HG02642 (cell line): ENCODE measurements at regions not wholly inside any gene's neighbourhood (a gene's known extent, or its start where the extent isn't known, plus 50 kb on each side); places are given as distances from the start of the nearest gene placed in this dataset.
"Not testable (repeated sequence)": the region's sequence is repeated elsewhere in the genome, so short reads cannot be mapped to it uniquely, and the experiment has no call there.

Experiments used
- ATAC-seq: cut with Tn5 transposase; IDR thresholded peaks from one replicate; pipeline ENCODE4 v1.9.1; 2021; ENCODE audit warnings: mild to moderate bottlenecking; ENCODE audit not compliant: unreplicated experiment, poor library complexity

DNA sequence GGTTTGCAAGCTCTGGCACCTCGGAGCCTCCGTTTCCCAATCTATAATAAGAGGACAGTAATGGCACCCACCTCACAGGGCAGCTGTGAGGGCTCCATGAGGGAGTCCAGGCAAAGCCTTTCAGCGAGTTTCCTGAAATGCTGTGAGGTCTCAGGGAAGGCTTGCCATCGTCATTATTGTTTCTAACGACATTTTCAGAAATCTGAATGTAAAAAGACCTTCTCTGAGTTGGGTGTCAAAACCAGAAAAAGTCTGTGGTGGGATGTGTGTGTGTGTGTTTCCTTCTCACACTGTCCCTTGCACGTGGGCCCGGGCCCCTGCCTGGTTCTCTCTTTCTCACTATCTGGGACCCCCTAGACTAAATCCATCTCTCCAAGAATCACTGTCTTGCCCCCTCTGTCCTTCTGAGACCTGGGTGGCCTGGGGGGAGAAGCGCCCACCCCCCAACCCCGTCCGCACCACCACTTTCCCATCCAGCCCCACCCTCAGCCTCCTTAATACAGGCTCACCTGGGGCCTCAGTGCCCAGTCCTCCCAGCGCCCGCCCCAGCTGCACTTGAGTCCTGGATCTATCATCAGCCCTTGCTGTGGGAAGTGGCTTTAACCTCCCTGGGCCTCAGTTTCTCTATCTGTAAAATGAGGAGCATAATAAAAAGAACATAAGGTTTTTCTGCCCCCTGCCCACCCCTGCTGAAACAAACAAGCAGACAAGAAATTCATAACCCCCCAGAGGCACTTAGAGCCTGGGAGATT is 180.3 kb downstream of the C9orf50 start:
- ATAC-seq = no peak

DNA sequence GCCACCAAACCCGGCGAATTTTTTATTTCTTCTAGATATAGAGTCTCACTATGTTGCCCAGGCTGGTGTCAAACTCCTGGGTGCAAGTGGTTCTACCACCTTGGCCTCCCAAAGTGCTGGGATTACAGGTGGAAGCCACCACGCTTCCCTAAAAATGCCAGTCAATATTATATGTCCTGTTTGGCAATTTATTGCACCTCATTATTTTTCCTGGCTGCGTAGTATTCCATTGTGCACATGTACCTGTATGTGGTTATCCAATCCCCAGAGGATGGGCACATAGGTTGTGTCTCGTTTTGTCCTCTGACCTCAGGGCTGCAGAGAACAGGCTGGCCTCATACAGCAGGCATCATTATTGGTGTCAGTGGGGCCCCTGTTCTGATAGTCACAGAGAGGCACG is 181.7 kb downstream of the C9orf50 start:
- ATAC-seq = no peak

GRCh38 chr9:129437626-129438323 is 183.1 kb downstream of the C9orf50 start:
- no peak for ATAC-seq

DNA sequence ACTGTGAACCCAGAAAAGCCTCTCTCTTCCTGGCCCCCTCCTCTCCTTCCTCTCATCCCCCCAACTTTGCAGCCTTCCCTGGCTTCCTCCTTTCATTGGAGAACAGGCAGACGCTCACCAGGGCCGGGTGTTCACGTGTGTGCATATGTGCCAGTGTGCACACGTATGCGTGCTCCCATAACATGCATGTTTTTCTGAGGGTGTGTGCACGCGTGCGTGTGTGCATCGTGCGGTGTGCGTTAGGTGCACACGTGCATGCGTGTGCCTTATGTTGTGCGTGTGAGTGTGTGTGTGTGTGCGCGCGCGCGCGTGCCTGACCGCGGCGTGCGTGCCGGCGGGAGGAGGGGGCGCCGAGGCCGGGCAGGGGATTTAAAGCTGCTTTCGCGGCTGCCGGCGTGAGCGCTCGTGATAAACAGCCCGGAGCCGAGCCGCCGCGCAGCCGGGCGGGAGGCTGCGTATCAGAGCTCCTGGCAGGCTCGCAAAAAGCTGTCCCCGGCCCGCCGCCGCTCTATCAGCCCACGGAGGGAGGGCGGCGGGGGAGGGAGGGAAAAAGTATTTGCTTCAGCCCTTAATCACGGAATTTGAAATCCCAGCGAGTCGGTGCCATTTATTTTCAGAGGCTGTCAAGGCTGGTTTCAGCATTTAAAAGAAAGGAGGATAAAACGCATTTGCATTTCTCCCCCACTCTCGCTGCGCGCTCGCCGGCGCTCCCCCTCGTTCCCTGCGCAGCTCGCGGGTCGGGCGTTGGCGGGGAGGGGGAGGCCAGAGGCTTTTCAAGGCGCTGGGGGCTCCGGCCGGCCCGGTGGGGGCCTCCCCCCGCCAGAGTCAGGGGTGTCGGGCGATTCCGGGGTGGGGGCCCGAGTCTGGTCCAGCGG is 183.9 kb downstream of the C9orf50 start:
- no peak for ATAC-seq

DNA sequence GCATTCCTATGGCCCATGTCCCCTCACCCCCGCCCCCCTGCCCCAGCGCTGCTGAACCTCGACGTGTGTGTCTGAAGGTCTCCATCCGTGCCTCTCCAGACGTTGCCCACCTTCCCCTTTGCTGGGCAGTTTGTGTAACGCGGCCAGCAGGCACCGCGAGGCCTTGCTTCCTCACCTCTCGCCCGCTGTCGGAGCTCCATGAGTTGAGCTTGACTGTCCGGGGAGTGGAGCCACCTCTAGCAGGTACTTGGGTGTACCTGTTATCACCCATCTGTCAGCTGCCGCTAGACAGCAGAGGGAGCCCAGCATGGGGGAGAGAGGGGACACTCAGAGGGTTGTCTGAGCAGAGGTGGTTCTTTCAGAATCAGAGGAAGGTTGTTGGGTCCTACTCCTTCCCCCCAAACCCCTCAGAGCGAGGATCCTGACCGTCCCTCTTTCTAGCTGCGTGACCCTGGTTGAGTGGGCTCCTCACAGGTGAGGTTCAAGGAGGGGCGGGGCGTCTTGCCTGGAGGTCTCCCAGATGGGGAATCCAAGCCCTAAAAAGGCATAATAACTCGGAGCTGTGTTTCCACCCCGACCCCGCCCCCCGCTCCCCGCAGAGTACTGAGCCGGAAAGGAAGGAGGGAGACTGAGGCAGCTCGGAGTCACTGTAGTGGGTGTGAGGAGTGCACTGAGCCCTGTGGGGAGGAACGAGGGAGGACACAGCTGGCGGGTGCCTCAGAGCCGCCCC is 184.7 kb downstream of the C9orf50 start:
- no peak for ATAC-seq

- ATAC-seq = no peak
Observed at GRCh38 chr9:129435291-129435690, 185.6 kb downstream of the C9orf50 start.

GRCh38 chr9:129434187-129434586 is 186.7 kb downstream of the C9orf50 start:
- no peak for ATAC-seq

DNA sequence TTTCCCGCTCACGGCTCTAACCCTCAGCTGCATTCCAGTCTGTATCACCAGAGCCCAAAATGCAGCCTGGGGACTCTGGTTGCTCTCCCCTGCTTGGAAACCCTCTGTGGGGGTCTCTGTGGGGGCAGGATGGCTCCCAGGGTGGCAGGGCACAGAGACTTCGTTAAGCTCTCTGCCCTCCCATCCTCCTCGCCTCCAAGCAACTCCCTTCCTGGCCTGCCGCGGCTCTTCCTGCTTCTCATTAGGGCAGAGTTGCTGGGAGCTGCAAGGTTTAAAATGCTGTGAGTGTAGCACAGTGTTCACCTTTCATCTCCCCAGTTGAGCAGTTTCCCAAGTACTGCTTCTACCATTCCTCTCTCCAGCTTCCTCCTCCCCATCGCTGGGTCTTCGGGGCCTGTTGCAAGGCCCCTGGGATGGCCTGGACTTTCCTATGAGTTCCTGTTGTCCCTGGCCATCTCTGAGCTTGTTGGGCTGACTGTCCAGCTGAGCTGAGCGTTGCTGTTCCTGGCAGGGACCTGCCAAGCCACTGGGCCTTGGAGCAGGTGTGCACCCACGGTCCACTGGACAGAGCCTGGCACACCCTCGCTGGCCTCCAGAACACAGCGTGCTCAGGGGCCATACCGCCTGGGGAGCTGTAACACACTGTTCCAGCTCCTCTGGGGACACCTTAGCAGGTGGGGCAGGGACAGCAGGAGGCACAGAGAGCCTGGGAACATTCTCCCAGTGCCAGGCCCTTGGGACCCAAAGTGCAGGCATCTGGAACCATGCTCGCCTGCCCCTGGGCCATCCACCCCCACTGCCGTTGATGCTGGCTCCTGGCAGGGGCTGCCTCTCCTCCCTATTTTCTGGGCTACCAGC is 188.4 kb downstream of the C9orf50 start:
- ATAC-seq = no peak

DNA sequence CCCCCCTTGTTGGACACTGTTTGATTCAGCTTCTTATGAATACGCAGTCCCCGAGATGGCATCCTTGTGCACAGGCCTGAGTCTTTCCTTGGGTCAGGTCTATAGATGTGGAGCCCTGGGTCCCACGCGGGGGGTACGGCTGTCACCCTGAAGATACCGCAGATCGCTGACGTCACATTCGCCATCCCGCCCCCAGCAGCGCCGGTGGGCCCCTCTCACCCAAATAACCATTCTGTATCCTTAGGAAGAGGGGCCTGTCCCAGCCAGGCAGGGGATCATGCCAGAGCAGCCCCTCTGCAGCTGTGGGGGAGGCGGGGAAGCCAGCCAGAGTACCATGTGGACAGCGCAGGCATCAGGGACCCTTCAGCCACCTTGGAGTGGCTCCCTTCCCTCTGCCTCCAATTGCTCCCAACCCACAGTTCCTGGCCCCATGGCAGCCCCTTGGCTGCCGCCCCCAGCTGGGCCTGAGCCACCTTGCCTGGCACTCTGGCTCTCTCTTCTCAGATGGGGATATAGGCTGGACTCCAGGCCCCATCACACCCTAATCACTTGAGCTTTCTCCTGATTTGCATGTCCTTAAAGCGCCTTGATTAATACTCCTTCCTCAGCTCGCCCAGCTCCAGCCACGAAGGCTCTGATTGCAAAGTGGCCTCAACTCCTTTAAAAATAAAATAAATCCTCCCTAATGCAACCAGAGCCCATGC is 189.8 kb downstream of the C9orf50 start:
- ATAC-seq = no peak

DNA sequence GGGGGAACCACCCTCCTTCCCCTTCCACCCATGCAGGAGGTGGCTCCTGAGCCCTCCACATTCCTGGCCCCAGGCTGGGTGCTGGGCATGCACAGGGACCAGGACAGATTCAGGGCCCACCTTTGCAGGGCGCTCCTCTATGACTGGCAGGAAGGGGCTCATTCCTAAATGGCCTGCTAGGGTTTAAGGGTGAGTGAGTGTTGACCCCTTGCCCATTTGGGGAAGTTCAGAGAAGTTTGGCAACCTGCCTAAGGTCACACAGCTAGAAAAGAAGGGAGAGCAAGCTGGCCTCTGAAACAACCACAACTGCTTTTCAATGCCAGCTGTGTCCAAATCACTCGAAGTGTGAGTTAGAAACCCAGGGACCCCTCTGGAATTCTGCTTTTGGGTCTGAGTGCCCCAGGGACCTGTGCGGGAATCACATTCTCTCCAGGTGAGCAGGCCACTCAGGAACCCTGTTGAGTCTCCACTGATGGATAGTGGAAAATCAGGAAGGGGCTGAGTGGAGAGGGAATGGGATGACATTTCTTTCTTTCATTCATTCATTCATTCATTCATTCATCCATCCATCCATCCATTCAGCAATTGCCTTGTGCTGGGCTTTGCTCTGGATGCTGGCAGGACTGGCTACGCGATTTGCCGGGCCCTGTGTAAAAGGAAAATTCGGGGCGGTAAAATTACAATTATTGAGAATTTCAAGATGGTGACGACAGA is 191.9 kb downstream of the C9orf50 start:
- ATAC-seq = no peak

- ATAC-seq = no peak
Observed at GRCh38 chr9:129427149-129427548, 193.8 kb downstream of the C9orf50 start.

DNA sequence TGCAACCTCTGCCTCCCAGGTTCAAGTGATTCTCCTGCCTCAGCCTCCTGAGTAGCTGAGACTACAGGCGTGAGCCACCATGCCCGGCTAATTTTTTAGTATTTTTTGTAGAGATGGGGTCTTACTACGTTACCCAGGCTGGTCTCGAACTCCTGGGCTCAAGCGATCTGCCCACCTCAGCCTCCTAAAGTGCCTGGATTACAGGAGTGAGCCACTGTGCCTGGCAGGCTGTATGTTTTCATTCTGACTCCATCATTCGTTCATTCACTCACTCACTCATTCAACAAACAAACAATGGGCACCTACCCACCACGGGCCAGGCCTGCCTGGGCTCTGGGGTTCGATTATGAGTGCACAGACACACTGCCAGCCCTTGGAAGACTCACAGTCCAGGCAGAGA is 197.1 kb downstream of the C9orf50 start:
- not testable (repeated sequence) for ATAC-seq

DNA sequence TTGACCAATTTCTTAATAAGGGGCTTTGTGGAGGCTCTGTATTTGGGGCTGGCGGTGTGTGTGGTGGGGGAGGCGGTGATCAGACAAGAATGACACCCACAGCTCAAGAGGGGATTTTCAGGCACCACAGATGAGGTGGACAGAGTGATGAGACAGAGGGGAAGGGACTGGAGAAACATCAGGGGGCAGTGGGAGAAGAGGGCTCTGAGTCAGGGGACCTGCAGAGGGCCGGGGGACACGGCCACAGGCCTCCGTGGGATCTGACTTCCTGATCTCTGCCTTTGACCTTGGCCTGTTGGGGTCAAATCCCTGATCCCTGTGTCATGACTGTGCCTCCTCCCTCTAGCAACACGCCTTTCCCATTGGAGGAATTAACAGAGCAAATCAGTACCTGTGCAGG is 197.7 kb downstream of the C9orf50 start:
- no peak for ATAC-seq

DNA sequence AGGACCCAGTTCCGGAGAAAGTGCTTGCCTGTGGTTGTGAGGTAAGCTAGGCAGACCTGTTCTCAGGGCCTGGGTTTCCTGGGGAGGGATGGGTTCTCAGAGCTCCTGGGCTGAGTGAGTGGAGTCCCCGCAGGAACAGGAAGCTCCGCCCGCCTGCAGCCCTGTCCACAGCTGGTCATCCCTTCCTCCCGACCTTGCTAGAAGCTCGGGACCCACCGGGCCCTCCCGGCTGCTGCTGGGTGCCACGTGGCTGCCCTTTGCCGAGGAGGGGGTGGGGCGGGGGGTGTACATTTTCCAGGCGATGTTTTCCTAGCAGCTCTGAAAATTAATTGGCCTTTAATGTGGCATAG is 198.1 kb downstream of the C9orf50 start:
- no peak for ATAC-seq

DNA sequence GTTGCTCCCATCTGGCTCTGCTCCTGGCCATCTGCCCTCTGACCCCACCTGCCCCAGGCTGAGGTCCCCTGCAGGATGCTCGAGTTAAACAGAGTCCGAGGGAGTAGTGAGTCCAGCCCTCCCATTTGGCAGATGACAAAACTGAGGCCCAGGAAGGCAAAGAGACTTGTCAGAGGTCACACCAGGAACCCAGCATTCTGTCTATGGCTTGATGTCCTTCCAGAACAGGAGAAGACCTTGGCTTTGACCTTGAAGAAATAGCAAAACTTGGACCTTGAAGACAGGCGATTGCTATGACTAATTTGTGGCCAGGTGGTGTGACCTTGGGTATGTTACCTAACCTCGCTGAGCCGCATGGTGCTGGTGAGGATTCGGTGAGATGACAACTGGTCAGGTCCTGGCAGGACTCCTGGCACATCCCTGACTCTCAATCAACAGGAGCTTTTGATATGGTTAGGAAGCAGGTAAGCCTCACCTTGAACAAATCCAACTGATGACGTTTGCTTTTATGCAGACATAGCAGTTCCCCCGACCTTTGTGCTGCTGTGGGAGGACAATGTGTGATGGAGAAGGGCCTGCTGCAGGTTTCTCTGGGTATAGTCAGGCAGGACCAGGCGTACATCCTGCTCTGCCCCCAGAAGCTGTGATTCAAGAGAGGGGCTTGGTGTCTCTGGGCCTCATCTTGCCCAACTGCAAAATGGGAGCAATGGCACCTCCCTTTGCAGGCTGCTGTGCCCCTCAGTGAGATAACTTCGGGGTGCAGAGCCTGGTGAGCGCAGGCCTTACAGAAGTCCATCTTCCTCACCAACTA is 198.7 kb downstream of the C9orf50 start:
- ATAC-seq = no peak

GRCh38 chr9:129421371-129421770 is 199.5 kb downstream of the C9orf50 start:
- no peak for ATAC-seq

- no peak for ATAC-seq
Observed at GRCh38 chr9:129420721-129421120, 200.2 kb downstream of the C9orf50 start.
